GM23248 (cell line): ENCODE measurements at regions not wholly inside any gene's neighbourhood (a gene's known extent, or its start where the extent isn't known, plus 50 kb on each side); places are given as distances from the start of the nearest gene placed in this dataset.

ENCODE experiments used
- EZH2 ChIP-seq: fragments of 200-600 bp; sonication (generic); IDR thresholded peaks from 2 replicates; pipeline ENCODE4 v1.6.1; 2018; ENCODE audit warnings: antibody characterized with exemption, mild to moderate bottlenecking; ENCODE audit not compliant: insufficient read depth, poor library complexity, severe bottlenecking
- EZH2phosphoT487 ChIP-seq: fragments of 200-600 bp; sonication (generic); IDR thresholded peaks from 2 replicates; pipeline ENCODE4 v1.6.1; 2018; ENCODE audit warnings: antibody characterized with exemption, moderate library complexity, mild to moderate bottlenecking, low read depth; ENCODE audit not compliant: insufficient read depth

- TF ChIP-seq EZH2phosphoT487: no peak
- no peak for TF ChIP-seq EZH2
Observed at GRCh38 chr6:114431641-114432040, 88.8 kb upstream of the HS3ST5 start.
